ENCODE measurements at regions not wholly inside any gene's neighbourhood (a gene's known extent, or its start where the extent isn't known, plus 50 kb on each side); places are given as distances from the start of the nearest gene placed in this dataset.
"Not testable (repeated sequence)": the region's sequence is repeated elsewhere in the genome, so short reads cannot be mapped to it uniquely, and the experiment has no call there.

DNA sequence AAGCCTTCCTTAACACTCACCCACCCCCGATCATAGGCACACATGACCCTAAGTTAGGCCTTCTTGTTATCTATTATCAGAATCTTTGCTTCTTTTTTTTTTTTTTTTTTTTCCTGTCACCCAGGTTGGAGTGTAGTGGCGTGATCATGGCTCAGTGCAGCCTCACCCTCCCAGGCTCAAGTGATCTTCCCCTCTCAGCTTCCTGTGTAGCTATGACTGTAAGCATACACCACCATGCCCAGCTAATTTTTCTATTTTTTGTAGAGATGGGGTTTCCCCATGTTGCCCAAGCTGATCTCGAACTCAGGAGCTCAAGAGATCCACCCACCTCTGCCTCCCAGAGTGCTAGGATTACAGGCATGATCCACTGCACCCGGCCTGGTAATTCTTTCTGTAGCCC lies 328.7 kb downstream of the NR4A2 start:
- DNase-seq = no peak

- no peak for DNase-seq
These were observed 330.7 kb downstream of the NR4A2 start for GRCh38 chr2:156001851-156002250.

- no peak for DNase-seq
These were observed 335.0 kb downstream of the NR4A2 start for GRCh38 chr2:155997538-155997937.

DNA sequence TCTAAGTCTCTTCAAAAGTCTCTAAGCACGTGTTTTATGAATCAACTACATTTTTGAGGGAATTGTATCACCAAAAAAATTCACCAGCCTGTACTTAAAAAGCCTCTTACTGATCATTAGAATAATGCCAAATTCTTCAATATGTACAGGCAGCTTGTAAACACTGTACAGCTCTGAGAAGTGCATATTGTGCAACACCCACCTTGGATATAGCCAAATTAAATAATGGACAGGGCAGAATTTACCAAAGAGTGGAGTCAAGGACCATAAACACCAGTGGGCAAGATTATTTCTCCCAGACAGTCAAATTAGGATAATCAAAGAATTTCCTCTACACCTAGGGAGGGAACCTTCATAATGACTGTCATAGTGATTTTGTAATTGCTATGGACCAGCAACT lies 338.2 kb downstream of the NR4A2 start:
- no peak for DNase-seq

DNA sequence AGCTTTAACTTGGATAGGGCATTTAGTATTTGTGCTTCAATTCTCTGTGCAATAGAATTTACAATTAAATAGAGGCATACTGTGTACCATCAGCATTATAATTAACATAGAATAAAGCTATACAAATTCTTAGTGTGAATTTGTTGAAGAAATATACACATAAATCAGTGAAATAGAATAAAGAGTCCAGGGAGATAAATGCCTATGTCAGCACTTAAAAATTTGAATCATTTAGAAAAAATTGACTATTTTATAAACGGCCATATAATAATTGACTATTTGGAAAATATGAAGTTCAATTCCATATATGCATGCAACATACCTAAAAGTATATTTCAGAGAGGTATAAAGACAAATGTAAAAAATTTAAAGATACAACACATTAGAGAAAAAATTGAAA lies 348.7 kb downstream of the NR4A2 start:
- DNase-seq = no peak

DNA sequence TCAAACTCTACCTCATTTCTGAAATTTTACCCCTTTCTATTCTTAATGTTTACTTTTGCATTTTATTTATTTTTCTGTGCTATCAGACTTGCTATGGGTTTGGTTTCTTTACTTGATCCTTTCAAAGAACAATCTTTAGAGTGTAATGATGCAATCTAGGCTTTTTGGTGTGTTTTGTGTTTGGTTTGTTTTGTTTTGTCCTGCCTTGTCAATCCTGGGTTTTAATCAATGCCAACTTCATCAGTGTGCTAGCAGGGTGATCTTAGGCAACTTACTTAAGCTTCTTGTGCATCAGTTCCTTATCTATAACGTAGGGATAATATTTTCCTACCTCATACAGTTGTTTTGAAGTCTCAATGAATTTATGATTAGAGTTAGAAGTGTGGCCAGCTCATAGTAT lies 350.4 kb downstream of the NR4A2 start:
- no peak for DNase-seq

DNA sequence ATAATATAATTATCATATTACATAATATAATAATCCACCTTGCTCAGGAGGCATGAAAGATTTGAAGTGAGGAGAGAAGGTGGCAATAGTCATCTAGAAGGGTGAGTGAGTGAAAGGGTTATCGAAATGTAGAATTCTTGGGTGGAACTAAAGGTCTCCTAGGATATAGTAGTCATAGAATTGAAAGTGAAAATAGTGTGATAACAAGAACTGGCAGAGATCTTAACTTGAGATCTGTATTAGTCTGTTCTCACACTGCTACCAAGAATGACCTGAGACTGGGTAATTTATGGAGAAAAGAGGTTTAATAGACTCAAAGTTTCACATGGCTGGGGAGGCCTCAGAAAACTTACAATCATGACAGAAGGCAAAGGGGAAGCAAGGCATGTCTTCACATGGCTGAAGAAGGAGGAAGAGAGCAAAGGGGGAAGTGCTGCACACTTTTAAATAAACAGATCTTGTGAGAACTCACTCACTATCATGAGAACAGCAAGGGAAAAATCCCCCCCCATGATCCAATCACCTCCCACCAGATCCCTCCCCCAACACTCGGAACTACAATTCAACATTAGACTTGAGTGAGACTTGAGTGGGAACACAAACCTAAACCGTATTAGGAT lies 351.5 kb downstream of the NR4A2 start:
- DNase-seq = no peak

DNA sequence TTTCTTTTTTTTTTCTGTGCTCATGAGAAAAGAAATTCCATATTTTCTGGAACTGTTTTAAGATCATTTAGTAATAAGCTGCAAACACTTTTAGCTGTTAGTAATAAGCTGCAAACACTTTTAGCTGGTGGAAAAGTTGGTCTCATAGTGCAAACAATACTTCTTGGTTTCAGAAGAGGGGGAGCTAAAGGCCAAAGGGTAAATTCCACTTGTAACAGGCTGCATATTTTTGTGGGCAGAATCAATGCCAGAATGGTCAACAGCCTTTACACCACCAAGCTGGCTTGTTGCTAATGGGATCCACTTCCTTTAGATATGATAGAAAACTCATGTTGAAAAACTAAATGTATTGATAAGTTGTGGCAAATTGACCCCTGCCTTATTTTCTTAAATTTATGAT lies 356.8 kb downstream of the NR4A2 start:
- DNase-seq = no peak

DNA sequence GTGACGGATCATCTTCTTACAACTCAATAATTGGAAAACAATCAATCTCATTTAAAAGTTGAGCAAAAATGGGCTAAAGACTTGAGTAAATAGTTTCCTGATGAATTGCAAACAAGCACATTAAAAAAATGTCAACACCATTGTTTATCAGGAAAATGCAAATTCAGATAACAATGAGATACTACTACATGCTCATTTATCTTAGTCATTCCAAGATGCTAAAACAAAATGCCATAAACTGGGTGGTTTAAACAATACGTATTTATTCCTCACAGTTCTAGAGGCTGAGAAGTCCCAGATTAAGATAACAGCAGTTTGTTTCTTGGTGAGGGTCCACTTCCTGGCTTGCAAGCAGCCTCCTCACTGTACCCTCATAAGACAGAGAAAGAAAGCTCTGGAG lies 359.6 kb downstream of the NR4A2 start:
- DNase-seq = no peak

DNA sequence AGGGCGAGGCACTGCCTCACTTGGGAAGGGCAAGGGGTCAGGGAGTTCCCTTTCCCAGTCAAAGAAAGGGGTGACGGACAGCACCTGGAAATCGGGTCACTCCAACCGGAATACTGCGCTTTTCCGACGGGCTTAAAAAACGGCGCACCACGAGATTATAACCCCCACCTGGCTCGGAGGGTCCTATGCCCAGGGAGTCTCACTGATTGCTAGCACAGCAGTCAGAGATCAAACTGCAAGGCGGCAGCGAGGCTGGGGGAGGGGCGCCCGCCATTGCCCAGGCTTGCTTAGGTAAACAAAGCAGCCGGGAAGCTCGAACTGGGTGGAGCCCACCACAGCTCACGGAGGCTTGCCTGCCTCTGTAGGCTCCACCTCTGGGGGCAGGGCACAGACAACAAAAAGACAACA lies 366.5 kb downstream of the NR4A2 start:
- not testable (repeated sequence) for DNase-seq

DNA sequence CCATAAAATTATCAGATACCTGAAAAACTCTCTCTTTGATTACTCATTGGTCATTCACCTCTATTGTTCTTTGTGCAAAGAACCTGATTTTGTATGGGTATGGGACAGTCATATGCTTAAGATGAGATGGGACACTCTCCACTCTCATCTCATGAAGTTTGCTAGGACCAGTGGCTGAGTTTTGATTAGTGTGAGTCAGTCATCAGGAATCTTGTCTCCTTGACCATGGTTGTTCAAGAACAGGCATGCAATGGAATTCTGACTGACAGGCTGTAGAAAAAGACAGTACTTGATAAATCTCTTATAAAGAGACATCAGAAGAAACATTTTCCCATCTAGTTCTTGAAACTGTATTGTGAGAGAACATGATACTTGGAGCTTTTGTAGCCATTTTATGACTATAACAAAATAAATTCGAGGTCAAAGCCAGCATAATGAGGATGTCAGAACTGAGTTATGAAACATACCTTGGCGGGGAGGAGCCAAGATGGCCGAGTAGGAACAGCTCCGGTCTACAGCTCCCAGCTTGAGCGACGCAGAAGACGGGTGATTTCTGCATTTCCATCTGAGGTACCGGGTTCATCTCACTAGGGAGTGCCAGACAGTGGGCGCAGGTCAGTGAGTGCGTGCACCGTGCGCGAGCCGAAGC lies 367.0 kb downstream of the NR4A2 start:
- no peak for DNase-seq

- no peak for DNase-seq
These were observed 370.9 kb downstream of the NR4A2 start for GRCh38 chr2:155961641-155962040.

- no peak for DNase-seq
These were observed 373.7 kb downstream of the NR4A2 start for GRCh38 chr2:155958834-155959233.

GRCh38 chr2:155947069-155947468 lies 385.5 kb downstream of the NR4A2 start:
- DNase-seq = no peak

DNA sequence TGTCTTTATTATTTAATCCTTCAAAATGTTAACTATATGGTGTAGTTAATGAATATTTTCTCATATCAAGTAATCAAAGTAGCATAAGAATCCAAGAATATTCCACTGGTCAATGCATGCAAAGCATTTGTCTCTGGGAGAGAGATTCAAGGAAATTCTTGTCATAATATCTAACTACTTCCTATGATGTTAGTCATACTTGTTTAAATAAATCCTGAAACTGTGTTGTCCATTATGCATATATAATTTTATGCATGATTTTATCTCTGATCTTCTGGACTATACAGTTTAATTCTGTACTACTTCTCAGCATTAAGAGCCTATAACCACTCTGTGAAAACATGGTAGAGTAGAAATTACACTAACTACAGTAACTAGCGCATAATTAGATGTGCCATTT lies 388.3 kb downstream of the NR4A2 start:
- DNase-seq = no peak

- DNase-seq = no peak
These were observed 402.2 kb downstream of the NR4A2 start for GRCh38 chr2:155930312-155930711.

GRCh38 chr2:155917380-155917779 lies 415.1 kb downstream of the NR4A2 start:
- DNase-seq = no peak

- DNase-seq = no peak
These were observed 419.2 kb downstream of the NR4A2 start for GRCh38 chr2:155913356-155913755.

DNA sequence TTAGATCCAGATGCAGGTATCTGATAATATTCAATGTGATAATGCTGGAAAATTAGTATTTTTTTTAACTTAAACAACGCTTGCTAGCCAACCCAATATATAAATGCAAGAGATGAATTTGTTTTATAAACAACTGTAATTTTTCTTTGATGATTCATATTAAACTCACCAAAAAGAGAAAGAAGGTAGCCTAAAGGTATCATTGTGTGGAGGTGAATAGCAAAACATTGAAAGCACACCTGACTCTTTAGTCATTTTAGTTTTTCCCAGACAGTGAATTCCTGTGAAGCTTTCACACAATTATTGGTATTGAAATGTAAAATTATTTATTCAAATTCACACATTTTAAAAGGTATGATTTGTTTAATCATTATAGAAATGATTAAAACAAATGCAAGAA lies 424.0 kb downstream of the NR4A2 start:
- no peak for DNase-seq

GRCh38 chr2:155907211-155907610 lies 425.3 kb downstream of the NR4A2 start:
- no peak for DNase-seq

DNA sequence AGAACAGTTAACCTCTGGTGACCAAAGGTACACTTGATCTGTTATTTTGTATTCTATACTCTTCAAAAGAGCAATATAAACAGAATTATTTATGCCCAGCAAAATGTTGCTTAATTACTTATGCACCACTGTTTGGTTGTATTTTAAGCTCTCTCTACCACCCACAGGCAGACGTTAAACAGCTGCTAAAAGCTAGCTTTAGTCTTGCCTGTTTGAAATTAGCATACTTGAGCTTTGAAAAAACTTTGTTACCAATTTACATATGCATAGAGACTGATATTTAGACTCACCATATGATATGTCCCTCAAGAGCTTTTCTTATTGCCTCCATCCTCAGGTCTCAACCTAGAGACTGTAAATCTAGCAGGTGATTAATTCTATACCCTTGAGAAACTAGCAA lies 426.9 kb downstream of the NR4A2 start:
- DNase-seq = no peak

- DNase-seq = no peak
These were observed 427.8 kb downstream of the NR4A2 start for GRCh38 chr2:155904720-155905119.

DNA sequence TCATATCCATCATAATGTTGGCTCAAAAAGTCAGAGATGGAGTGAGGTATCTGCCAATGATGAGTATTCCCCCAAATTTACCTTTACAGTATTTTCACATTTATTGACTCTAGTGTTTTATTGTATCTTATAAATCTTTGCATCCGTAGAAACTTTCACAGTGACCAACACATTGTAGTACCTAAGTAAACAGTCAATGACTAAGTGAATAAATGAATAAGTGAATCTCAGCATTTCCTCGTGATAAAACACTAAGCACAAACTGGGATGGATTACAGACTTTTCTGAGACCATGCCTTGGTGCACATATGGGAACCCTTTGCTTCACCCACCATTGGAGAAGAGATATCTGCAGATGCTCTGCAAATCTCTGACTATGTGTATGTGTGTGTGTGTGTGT lies 429.9 kb downstream of the NR4A2 start:
- no peak for DNase-seq

GRCh38 chr2:155895016-155895415 lies 437.5 kb downstream of the NR4A2 start:
- no peak for DNase-seq

DNA sequence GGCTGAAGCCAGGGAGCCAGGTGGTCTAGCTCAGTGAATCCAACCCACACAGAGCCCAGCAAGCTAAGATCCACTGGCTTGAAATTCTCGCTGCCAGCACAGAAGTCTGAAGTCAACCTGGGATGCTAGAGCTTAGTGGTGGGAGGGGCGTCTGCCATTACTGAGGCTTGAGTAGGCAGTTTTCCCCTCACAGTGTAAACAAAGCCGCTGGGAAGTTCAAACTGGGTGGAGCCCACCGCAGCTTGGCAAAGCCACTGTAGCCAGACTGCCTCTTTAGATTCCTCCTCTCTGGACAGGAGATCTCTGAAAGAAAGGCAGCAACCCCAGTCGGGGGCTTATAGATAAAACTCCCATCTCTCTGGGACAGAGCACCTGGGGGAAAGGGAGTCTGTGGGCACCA lies 452.1 kb downstream of the NR4A2 start:
- DNase-seq = not testable (repeated sequence)
